ENCODE measurements at regions not wholly inside any gene's neighbourhood (a gene's known extent, or its start where the extent isn't known, plus 50 kb on each side); places are given as distances from the start of the nearest gene placed in this dataset.
A peak's percentile ranks its signal among the peaks of the same experiment; 100 is the strongest.
"Not testable (repeated sequence)": the region's sequence is repeated elsewhere in the genome, so short reads cannot be mapped to it uniquely, and the experiment has no call there.

DNA sequence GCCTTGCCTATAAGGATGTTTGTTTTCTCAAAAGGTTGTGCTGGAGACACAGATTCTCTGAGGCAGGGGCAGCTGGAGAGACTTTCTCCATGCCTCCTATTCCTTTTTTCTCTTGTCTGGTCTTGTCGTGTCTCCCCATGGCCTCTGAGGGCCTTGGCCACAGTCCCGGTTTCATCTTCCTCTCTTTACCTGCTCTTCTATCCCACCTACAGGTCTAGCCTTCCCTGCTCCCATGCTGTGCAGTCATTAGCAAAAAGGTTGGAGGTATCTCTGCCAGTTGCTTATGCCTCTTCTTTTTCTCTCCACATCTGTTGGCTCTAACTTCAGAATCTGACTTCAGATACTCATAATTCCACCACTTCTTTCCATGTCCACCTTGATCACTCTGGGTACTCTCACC lies 191.1 kb downstream of the IL20RB start:
- DNase-seq, result no peak
- no peak overlapping the region for H3K27ac Mint-ChIP-seq
- TF ChIP-seq, protein P1, sequence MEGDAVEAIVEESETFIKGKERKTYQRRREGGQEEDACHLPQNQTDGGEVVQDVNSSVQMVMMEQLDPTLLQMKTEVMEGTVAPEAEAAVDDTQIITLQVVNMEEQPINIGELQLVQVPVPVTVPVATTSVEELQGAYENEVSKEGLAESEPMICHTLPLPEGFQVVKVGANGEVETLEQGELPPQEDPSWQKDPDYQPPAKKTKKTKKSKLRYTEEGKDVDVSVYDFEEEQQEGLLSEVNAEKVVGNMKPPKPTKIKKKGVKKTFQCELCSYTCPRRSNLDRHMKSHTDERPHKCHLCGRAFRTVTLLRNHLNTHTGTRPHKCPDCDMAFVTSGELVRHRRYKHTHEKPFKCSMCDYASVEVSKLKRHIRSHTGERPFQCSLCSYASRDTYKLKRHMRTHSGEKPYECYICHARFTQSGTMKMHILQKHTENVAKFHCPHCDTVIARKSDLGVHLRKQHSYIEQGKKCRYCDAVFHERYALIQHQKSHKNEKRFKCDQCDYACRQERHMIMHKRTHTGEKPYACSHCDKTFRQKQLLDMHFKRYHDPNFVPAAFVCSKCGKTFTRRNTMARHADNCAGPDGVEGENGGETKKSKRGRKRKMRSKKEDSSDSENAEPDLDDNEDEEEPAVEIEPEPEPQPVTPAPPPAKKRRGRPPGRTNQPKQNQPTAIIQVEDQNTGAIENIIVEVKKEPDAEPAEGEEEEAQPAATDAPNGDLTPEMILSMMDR (IDR thresholded peaks at IDR 0.05), result no peak
- H3K4me3 Mint-ChIP-seq, result no peak overlapping the region
- H3K9me3 Mint-ChIP-seq, result no peaks in the 10 kb centered on the region
- H3K36me3 Mint-ChIP-seq (ENCODE audit: low read depth), result no peaks in the 10 kb centered on the region
- no peaks in the 10 kb centered on the region for H3K27me3 Mint-ChIP-seq (ENCODE audit: insufficient read depth)
- H3K4me1 Mint-ChIP-seq (ENCODE audit: low read depth), result no peaks in the 10 kb centered on the region

DNA sequence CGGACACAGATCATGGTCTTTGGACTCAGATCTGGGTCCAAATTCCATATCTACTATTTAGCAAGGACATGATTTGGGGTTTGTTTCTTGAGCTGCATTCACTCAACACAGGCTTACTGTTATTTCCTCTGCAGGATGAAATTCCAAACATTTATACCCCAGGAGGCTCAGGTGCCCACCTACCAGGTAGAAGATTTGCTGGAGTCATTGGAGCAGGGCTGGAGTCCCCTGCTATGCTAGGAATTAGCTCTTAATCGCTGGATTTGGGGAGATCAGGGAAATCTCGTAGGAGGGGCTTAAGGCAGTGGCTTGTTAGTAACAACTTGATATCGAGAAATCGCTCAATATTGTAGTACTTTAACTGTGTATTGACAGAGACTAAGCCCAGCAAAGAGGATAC lies 193.0 kb downstream of the IL20RB start:
- Mint-ChIP-seq H3K9me3 (no peaks in the 10 kb centered on the region), H3K27ac (no peak overlapping the region), H3K36me3 (ENCODE audit: low read depth) (no peaks in the 10 kb centered on the region), H3K4me1 (ENCODE audit: low read depth) (no peaks in the 10 kb centered on the region), H3K27me3 (ENCODE audit: insufficient read depth) (no peaks in the 10 kb centered on the region), H3K4me3 (no peak overlapping the region)
- TF ChIP-seq, protein P1 (IDR thresholded peaks at IDR 0.05), result no peak
- no peak for DNase-seq

DNA sequence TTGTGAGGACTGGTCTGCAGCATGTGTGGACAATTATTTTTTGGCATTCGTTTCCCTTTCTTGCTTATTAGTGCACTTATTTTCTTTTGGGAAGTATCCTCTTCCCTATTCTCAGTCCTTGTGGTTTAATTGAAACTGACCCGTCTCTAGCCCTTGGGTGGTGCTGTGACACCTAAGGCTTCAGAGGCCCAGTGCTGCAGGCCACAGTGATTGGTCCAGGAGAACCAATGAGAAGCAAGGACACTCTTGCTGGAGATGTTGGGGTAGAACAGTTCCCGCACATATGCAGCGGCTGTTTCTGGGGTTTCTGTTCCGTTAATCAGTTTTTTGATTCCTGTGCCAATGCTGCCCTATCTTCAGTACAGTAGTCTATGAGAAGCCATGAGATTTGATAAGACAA lies 195.3 kb downstream of the IL20RB start:
- H3K9me3 Mint-ChIP-seq; H3K36me3 Mint-ChIP-seq (ENCODE audit: low read depth); H3K27ac Mint-ChIP-seq; H3K27me3 Mint-ChIP-seq (ENCODE audit: insufficient read depth); DNase-seq; H3K4me3 Mint-ChIP-seq; H3K4me1 Mint-ChIP-seq (ENCODE audit: low read depth): not testable (repeated sequence)

DNA sequence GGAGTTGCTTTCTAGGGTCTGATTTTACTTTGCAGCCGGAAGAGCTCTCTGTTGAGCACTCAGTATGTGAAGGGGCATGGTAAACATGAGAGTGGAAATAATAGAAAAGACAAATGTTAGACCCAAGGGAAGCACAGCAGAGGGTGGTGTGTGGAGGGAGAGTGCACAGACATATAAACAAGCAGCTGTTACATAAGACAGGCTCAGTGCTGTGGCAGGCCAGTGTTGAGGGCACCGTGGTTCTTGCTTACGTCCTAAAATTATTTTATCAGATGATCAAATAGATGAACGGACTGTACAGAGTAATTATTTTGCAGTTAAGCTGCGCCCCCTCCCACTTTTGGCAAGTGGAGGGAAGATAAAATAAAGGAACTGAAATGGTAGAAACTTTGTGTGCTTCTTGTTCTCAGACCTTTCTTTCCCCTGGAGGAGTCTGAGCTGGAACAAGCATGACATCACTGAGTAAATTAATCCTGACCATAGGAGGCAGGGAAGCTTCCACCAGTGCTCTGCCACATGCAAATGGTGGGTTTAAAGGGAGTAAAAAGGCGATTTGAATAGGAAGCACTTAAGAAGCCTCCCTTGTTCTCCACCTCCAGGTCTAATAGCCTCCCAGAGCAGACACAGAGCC lies 205.6 kb downstream of the IL20RB start:
- Mint-ChIP-seq H3K4me1 (ENCODE audit: low read depth) (no peaks in the 10 kb centered on the region), H3K27ac (no peak overlapping the region), H3K36me3 (ENCODE audit: low read depth) (no peaks in the 10 kb centered on the region), H3K27me3 (ENCODE audit: insufficient read depth) (0 out of 2 replicates have a peak, but pooled peaks cover 1% of the 10 kb centered on the region), H3K9me3 (peaks cover 4% of the 10 kb centered on the region; the same call in 1 of the 2 replicates), H3K4me3 (no peak overlapping the region)
- TF ChIP-seq, protein P1 (IDR thresholded peaks at IDR 0.05), result no peak
- no peak for DNase-seq

DNA sequence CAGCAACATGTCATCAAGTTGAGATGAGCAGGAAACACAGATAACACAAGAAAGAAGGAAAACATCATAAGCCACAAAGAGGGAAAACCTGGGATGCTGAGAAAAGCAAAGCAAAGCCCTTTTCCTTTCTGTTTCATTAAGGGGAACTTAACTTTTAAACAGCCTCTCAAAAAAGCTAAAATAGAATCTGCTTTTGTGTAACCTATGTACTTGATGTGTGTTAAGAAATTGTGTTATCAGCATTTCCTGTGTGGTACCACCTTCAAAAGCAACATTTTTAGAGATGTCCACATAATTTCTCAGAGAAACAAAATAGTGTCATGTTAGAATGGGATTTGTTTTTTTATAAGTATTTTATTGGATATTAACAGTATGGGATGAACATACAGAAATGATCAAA lies 206.2 kb downstream of the IL20RB start:
- Mint-ChIP-seq H3K4me3 (no peak overlapping the region), H3K27me3 (ENCODE audit: insufficient read depth) (0 out of 2 replicates have a peak, but pooled peaks cover 1% of the 10 kb centered on the region), H3K9me3 (peaks cover 4% of the 10 kb centered on the region; the same call in 1 of the 2 replicates), H3K4me1 (ENCODE audit: low read depth) (no peaks in the 10 kb centered on the region), H3K36me3 (ENCODE audit: low read depth) (no peaks in the 10 kb centered on the region), H3K27ac (no peak overlapping the region)
- TF ChIP-seq, protein P1 (IDR thresholded peaks at IDR 0.05), result no peak
- no peak for DNase-seq

DNA sequence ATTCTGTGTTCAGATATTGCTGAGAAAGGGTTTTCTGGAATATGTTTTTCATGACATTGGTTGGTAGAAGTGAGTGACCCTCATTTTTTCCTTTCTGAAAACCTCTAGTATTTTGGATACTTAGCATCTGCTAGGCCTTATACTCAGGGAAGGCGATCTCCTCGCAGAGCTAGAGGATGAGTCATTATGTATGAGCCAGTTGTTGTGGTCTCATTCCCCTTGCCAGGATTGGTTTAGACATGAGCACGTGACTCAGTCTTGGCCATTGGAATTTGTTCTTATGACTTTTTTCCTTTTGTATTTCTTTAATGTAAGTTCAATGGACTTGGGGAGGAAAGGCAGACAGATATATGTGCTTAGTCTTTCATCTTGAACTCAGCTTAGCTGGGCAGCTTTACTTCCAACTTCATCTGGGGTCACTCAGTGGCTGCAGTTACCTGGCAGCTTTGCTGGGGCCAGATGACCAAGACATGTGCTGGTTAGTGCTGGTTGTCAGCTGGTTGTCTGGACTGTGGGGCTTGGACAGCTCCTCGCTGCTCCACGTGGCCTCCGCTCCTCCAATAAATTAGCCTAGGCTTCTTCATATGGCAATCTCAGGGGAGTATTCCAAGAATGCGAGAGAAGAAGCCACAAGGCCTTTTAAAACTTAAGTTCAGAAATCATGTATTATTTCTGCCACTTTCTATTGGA lies 207.5 kb downstream of the IL20RB start:
- H3K27me3 Mint-ChIP-seq (ENCODE audit: insufficient read depth), result 0 out of 2 replicates have a peak, but pooled peaks cover 1% of the 10 kb centered on the region
- no peaks in the 10 kb centered on the region for H3K4me1 Mint-ChIP-seq (ENCODE audit: low read depth)
- DNase-seq, result peak; percentile 5
- H3K9me3 Mint-ChIP-seq, result peaks cover 8% of the 10 kb centered on the region
- TF ChIP-seq, protein P1 (IDR thresholded peaks at IDR 0.05), result no peak
- H3K4me3 Mint-ChIP-seq, result no peak overlapping the region
- no peaks in the 10 kb centered on the region for H3K36me3 Mint-ChIP-seq (ENCODE audit: low read depth)
- no peak overlapping the region for H3K27ac Mint-ChIP-seq

All from HFFc6 (cell line).